Adipocyte (in vitro differentiated cells): ENCODE measurements at regions not wholly inside any gene's neighbourhood (a gene's known extent, or its start where the extent isn't known, plus 50 kb on each side); places are given as distances from the start of the nearest gene placed in this dataset.
A peak's percentile ranks its signal among the peaks of the same experiment; 100 is the strongest.

Experiments
- DNase-seq: peaks from one replicate; pipeline ENCODE4 v3.0.0-alpha.2; 2015; ENCODE audit warnings: low read depth
- H3K27me3 ChIP-seq: replicated peaks from 2 replicates; pipeline ENCODE4 v1.7.0; 2013; ENCODE audit warnings: mild to moderate bottlenecking, low read length, moderate library complexity; ENCODE audit not compliant: control insufficient read depth, insufficient read depth
- H3K36me3 ChIP-seq: 2 replicates; pipeline ENCODE4 v1.7.0; 2013; ENCODE audit warnings: low read length, mild to moderate bottlenecking, moderate library complexity; ENCODE audit not compliant: control insufficient read depth, insufficient read depth, severe bottlenecking
- H3K4me1 ChIP-seq: 2 replicates; pipeline ENCODE4 v1.7.0; 2013; ENCODE audit warnings: mild to moderate bottlenecking, low read length, moderate library complexity; ENCODE audit not compliant: control insufficient read depth, insufficient read depth
- H3K4me3 ChIP-seq: 2 replicates; pipeline ENCODE4 v1.7.0; 2013; ENCODE audit warnings: mild to moderate bottlenecking, low read length, moderate library complexity
- H3K9ac ChIP-seq: 2 replicates; pipeline ENCODE4 v1.7.0; 2013; ENCODE audit warnings: mild to moderate bottlenecking, low read length, moderate library complexity
- H3K9me3 ChIP-seq: 2 replicates; pipeline ENCODE4 v1.7.0; 2013; ENCODE audit warnings: mild to moderate bottlenecking, low read length, moderate library complexity; ENCODE audit not compliant: control insufficient read depth

DNA sequence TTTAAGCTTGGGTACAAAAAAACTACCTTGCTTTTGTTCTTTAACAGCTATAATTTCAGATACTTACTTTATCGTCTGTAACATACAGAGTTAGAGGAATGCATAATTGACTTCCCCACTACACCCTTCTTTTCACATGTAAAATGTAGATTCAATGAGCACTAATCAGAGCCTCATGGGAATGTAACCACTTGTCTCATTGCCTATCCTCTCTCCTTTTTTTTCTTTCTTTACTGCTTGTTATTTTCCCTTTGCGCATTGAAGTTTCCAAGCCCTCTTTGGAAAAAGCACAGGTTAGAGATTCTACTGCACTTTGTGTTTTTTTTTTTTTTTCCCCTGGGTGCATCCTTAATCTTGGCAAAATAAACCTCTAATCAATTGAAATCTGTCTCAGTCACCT is 965.1 kb upstream of the PABPC4L start:
- H3K4me1 ChIP-seq: no peaks in the 10 kb centered on the region
- H3K9me3 ChIP-seq: no peaks in the 10 kb centered on the region
- DNase-seq: no peak

DNA sequence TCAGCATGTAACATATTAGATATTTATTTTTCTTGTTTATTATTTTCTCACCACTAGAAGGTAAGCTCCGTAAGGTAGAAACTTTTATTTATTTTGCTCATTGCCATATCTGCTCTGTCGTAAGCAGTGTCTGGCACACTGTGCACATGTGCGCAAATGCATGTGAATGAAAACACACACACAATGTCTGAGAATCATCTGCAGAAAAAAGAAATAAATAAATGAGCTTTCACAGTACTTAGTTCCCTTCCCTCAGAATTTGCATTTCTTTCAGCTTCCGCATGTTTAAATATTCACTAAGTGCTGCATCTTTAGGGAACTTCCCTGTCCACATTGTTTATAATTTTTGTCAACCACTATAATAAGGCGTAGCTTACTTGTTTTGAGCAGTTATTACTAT is 963.0 kb upstream of the PABPC4L start:
- H3K36me3 ChIP-seq: no peaks in the 10 kb centered on the region
- no peaks in the 10 kb centered on the region for H3K4me1 ChIP-seq
- no peaks in the 10 kb centered on the region for H3K9me3 ChIP-seq
- no peak overlapping the region for H3K9ac ChIP-seq
- no peak for DNase-seq
- no peaks in the 10 kb centered on the region for H3K27me3 ChIP-seq
- no peak overlapping the region for H3K4me3 ChIP-seq

More for the DNA sequence above, 965.1 kb upstream of the PABPC4L start:
- Histone ChIP-seq H3K9ac (no peak overlapping the region), H3K36me3 (no peaks in the 10 kb centered on the region), H3K4me3 (no peak overlapping the region), H3K27me3 (no peaks in the 10 kb centered on the region)

DNA sequence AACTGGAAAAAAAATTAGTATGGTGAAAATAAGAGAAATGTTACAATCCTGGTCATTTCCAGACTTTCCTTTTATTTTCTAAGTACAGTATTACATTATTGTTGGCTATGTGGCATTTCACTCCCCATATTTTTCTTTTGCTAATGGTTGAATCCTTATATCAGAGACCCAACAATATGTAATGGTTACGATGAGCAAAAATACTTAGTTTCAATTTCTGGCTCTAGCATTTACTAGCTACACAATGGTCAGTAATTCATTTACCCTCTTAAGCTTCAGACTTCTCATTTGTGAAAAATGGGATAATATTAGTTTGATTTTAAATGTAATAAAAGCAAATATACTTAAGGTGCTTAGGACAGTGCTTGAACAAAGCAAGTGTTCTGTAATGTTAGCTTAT is 942.9 kb upstream of the PABPC4L start:
- DNase-seq: no peak
- H3K36me3 ChIP-seq: no peaks in the 10 kb centered on the region
- no peaks in the 10 kb centered on the region for H3K4me1 ChIP-seq
- no peaks in the 10 kb centered on the region for H3K27me3 ChIP-seq
- H3K9ac ChIP-seq: no peak overlapping the region
- H3K4me3 ChIP-seq: no peak overlapping the region
- no peaks in the 10 kb centered on the region for H3K9me3 ChIP-seq

DNA sequence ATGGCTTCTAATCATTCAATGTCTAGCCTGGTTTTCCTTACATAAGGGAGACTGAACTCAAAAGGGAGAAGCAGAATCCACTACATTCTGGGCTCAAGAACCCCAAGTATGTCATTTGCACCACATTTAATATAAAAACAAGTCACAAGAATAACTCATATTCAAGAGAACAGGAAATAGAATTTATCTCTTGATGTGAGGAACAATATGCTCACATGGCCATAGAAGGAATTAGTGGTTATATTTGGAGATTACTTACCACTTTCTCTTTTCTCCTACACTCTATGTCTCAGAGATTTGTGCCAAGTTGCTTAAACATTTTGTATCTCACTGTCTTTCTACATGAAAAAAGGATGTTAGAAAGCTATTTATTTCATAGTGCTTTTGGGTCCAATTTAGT is 922.6 kb upstream of the PABPC4L start:
- no peaks in the 10 kb centered on the region for H3K27me3 ChIP-seq
- H3K9ac ChIP-seq: no peak overlapping the region
- DNase-seq: no peak
- no peaks in the 10 kb centered on the region for H3K36me3 ChIP-seq
- no peaks in the 10 kb centered on the region for H3K9me3 ChIP-seq
- H3K4me1 ChIP-seq: no peaks in the 10 kb centered on the region
- no peak overlapping the region for H3K4me3 ChIP-seq

DNA sequence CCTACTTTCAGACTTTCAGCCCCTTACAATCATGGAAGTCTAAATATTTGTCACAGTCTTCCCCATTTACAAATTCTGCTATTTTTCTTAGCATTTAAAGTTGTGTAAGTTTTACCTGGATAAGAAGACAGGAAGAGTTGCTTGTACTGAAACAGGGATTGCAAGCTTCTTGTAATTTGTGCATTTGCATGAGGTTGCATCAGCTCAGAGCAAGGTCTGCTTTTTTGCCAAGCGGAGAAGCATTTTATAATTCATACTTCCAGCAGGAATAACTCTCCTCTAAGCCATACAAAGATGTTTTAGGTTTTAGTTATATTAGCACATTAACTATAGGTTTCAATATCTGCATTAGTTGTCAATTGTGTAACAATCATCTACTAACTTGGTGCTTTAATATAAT is 922.0 kb upstream of the PABPC4L start:
- peak; percentile 31 for DNase-seq
- Histone ChIP-seq H3K9me3 (no peaks in the 10 kb centered on the region), H3K4me1 (no peaks in the 10 kb centered on the region), H3K36me3 (no peaks in the 10 kb centered on the region), H3K9ac (no peak overlapping the region), H3K27me3 (no peaks in the 10 kb centered on the region), H3K4me3 (no peak overlapping the region)

DNA sequence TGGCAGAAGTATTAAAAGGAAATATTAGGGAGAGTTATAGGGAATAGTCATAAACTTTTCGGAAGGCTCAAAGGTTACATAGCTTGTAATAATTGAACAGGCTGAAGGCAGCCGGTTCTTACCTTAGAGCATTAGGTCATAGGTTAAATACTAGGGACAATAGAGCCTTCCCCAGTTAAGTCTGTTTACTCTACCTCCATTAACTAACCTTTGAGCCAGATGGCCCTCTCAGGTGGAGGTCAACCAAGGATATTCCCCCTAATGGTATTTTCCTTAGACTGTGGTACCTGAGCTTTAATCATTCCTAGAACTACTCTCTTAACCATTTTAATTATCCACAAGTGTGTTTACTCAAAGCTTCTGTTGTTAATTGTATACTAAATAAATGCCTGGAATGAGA is 920.9 kb upstream of the PABPC4L start:
- no peaks in the 10 kb centered on the region for H3K27me3 ChIP-seq
- H3K4me3 ChIP-seq: no peak overlapping the region
- no peak overlapping the region for H3K9ac ChIP-seq
- H3K4me1 ChIP-seq: no peaks in the 10 kb centered on the region
- H3K36me3 ChIP-seq: no peaks in the 10 kb centered on the region
- DNase-seq: no peak
- no peaks in the 10 kb centered on the region for H3K9me3 ChIP-seq

DNA sequence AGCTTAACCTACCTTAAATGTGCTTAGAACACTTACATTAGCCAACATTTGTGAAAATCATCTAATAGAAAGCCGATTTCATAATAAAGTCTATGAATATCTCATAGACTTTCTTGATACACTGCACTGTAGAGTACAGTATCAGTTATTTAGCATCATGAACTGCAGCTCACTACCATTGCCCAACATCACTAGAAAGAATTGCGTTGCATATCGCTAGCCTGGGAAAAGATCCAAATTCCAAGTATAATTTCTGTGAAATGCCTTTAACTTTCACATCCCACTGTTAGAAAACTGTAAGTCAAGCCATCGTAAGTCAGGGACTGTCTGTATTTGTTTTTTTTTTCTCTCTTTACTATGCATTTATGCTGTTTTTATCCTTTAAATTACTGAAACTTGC is 918.6 kb upstream of the PABPC4L start:
- no peaks in the 10 kb centered on the region for H3K9me3 ChIP-seq
- H3K36me3 ChIP-seq: no peaks in the 10 kb centered on the region
- no peaks in the 10 kb centered on the region for H3K4me1 ChIP-seq
- DNase-seq: peak; percentile 54
- no peak overlapping the region for H3K4me3 ChIP-seq
- no peaks in the 10 kb centered on the region for H3K27me3 ChIP-seq
- H3K9ac ChIP-seq: no peak overlapping the region

DNA sequence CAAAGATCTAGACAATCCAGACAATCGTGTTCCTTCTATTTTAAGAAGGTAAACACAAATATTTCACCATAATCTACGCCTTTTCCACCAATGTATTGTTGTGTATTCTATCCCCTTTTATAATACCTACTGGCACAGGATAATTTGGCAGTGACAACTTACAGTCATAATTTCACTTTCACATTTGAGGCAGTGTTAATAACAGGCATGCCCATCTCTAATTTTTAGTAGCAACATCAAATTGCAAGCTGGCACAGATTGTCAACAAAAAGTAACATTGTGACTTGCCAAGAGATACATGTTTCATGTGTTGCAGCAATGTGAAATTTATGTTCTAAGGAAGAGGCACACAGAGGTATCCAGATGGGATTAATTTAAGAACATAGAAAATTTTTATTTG is 912.5 kb upstream of the PABPC4L start:
- Histone ChIP-seq H3K27me3 (no peaks in the 10 kb centered on the region), H3K9ac (no peak overlapping the region), H3K4me3 (no peak overlapping the region), H3K4me1 (no peaks in the 10 kb centered on the region), H3K36me3 (no peaks in the 10 kb centered on the region), H3K9me3 (no peaks in the 10 kb centered on the region)
- no peak for DNase-seq

DNA sequence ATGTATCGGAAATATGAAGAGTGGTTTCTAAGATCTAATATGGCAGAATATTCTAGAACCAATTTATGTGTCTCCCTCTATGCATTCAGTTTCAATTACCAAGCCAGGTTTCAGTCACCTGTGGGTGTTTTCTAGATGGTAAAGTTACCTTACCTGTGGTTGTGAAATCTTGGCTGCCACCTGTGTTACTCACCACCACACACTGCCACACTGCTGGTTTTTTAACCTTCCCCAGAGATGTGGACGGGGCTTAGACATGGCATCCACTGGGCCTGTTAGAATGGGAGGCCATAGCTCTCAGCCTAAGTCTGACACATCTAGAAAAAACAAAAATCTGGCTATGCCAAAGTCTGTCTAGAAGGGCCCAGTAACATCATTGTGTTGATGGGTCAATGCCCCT is 896.5 kb upstream of the PABPC4L start:
- no peak for DNase-seq
- H3K9ac ChIP-seq: no peak overlapping the region
- no peaks in the 10 kb centered on the region for H3K4me1 ChIP-seq
- H3K9me3 ChIP-seq: no peaks in the 10 kb centered on the region
- H3K4me3 ChIP-seq: no peak overlapping the region
- no peaks in the 10 kb centered on the region for H3K27me3 ChIP-seq
- no peaks in the 10 kb centered on the region for H3K36me3 ChIP-seq

DNA sequence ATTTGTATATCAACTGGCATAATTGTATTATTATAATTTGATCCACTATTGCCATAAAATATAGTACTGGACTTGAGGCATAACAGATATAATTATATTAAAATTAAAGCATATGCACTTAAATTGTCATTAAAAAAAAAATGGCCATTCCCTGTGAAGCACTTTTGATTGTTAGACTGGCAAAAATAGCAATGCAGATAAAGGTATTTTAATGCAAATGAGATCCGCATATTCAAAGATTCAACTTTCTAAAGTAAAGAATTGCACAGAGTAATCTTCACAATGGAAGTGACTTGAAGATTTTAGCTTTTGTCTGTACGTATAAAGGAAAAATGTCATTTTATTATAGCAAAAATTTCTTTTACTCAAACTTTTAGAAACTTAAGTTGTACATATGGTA is 871.8 kb upstream of the PABPC4L start:
- H3K27me3 ChIP-seq: no peaks in the 10 kb centered on the region
- H3K36me3 ChIP-seq: no peaks in the 10 kb centered on the region
- no peak for DNase-seq
- H3K9me3 ChIP-seq: no peaks in the 10 kb centered on the region
- no peak overlapping the region for H3K9ac ChIP-seq
- no peak overlapping the region for H3K4me3 ChIP-seq
- no peaks in the 10 kb centered on the region for H3K4me1 ChIP-seq

DNA sequence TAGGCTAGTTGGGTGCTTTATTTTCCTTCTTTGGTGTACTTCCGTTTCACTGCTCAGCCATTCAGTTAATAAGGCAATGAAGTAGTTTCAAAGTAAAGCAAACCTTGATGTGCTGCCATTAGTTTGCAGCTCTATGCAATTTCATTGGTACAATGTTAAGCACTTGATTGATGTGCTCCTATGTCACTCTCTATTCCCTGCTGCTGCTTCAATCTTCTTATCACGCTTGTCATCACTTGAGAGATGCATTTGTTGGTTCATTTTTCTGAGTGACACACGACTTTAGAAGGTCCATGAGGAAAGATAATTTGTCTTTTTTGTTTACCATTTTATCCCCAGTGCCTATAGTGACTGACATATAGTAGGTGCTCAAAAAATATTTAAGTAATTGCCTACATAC is 871.0 kb upstream of the PABPC4L start:
- no peaks in the 10 kb centered on the region for H3K27me3 ChIP-seq
- DNase-seq: no peak

DNA sequence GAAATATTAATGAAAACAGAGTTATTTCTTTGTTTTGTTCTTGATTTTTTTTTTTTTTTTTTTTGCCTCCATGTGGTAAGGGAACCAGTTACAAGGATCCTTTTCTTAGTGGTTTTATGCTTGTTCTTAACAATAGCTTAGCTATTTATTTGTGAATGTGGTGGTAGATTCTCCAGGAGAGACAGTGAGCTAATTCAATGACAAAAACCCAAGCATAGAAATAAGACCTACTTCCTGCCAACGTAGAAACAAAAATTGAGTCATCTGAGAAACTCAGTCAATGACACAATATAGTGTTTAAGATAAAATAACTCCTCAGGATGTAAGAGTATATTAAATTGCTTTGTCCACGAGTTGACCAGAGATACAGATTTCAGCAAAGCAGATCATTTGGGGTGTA is 863.8 kb upstream of the PABPC4L start:
- no peak overlapping the region for H3K9ac ChIP-seq
- no peaks in the 10 kb centered on the region for H3K9me3 ChIP-seq
- DNase-seq: no peak
- no peaks in the 10 kb centered on the region for H3K27me3 ChIP-seq
- no peak overlapping the region for H3K4me3 ChIP-seq
- H3K36me3 ChIP-seq: no peaks in the 10 kb centered on the region
- no peaks in the 10 kb centered on the region for H3K4me1 ChIP-seq

More for the DNA sequence above, 871.0 kb upstream of the PABPC4L start:
- Histone ChIP-seq H3K36me3 (no peaks in the 10 kb centered on the region), H3K4me3 (no peak overlapping the region), H3K4me1 (no peaks in the 10 kb centered on the region), H3K9me3 (no peaks in the 10 kb centered on the region), H3K9ac (no peak overlapping the region)
